SU-DHL-6 (cell line): ENCODE measurements at regions not wholly inside any gene's neighbourhood (a gene's known extent, or its start where the extent isn't known, plus 50 kb on each side); places are given as distances from the start of the nearest gene placed in this dataset.

Experiments
- CTCF ChIP-seq: fragments of 200-600 bp; sonication (generic); IDR thresholded peaks from one replicate; pipeline ENCODE4 v1.5.1; 2017; ENCODE audit warnings: antibody characterized with exemption, mild to moderate bottlenecking, low read length, moderate library complexity; ENCODE audit not compliant: insufficient read depth, poor library complexity, severe bottlenecking
- EZH2phosphoT487 ChIP-seq: fragments of 200-600 bp; sonication (generic), shearing (Covaris generic); conservative IDR thresholded peaks from 2 replicates; pipeline ENCODE4 v1.6.1; 2018; ENCODE audit warnings: mild to moderate bottlenecking, antibody characterized with exemption, low read length, moderate library complexity, mixed read lengths

GRCh38 chr5:56760723-56761122 is 54.6 kb upstream of the MAP3K1 start:
- TF ChIP-seq CTCF (no peak), EZH2phosphoT487 (no peak)
